HEK293 (cell line): ENCODE measurements at regions not wholly inside any gene's neighbourhood (a gene's known extent, or its start where the extent isn't known, plus 50 kb on each side); places are given as distances from the start of the nearest gene placed in this dataset.

ENCODE experiments used
- BCL6B ChIP-seq: fragments of 450-650 bp; formaldehyde crosslinking; IDR thresholded peaks from 2 replicates; pipeline ENCODE4 v1.5.1; 2017; ENCODE audit warnings: missing biosample characterization, missing genetic modification characterization
- CTCF ChIP-seq: fragments of 450-650 bp; formaldehyde crosslinking; IDR thresholded peaks from 2 replicates; pipeline ENCODE4 v1.5.1; 2016; ENCODE audit warnings: missing biosample characterization, missing genetic modification characterization
- INSM2 ChIP-seq: fragments of 450-650 bp; formaldehyde crosslinking; IDR thresholded peaks from 2 replicates; pipeline ENCODE4 v1.5.1; 2016; ENCODE audit warnings: missing biosample characterization, missing genetic modification characterization
- KLF1 ChIP-seq: fragments of 450-650 bp; formaldehyde crosslinking; IDR thresholded peaks from 2 replicates; pipeline ENCODE4 v1.5.1; 2016; ENCODE audit warnings: missing biosample characterization, missing genetic modification characterization
- MEIS1 ChIP-seq: sonication (generic); formaldehyde crosslinking; IDR thresholded peaks from 2 replicates; pipeline ENCODE4 v1.8.1; 2022; ENCODE audit warnings: missing genetic modification reagents, mild to moderate bottlenecking, borderline replicate concordance
- MYNN ChIP-seq: fragments of 450-650 bp; formaldehyde crosslinking; IDR thresholded peaks from 2 replicates; pipeline ENCODE4 v1.5.1; 2016; ENCODE audit warnings: missing biosample characterization, missing genetic modification characterization, borderline replicate concordance
- PATZ1 ChIP-seq: fragments of 450-650 bp; formaldehyde crosslinking; IDR thresholded peaks from 2 replicates; pipeline ENCODE4 v1.5.1; 2016; ENCODE audit warnings: missing biosample characterization, missing genetic modification characterization
- REST ChIP-seq: fragments of 450-650 bp; formaldehyde crosslinking; IDR thresholded peaks from 2 replicates; pipeline ENCODE4 v1.5.1; 2016; ENCODE audit warnings: missing biosample characterization, missing genetic modification characterization
- ZBTB17 ChIP-seq: fragments of 450-650 bp; formaldehyde crosslinking; IDR thresholded peaks from 2 replicates; pipeline ENCODE4 v1.5.1; 2016; ENCODE audit warnings: missing biosample characterization, missing genetic modification characterization
- ZNF140 ChIP-seq: fragments of 450-650 bp; formaldehyde crosslinking; IDR thresholded peaks from 2 replicates; pipeline ENCODE4 v1.5.1; 2016; ENCODE audit warnings: missing biosample characterization, missing genetic modification characterization
- ZNF26 ChIP-seq: fragments of 450-650 bp; formaldehyde crosslinking; IDR thresholded peaks from 2 replicates; pipeline ENCODE4 v1.5.1; 2016; ENCODE audit warnings: missing biosample characterization, missing genetic modification characterization
- ZNF350 ChIP-seq: fragments of 450-650 bp; formaldehyde crosslinking; IDR thresholded peaks from 2 replicates; pipeline ENCODE4 v1.5.0; 2017; ENCODE audit warnings: missing biosample characterization, mild to moderate bottlenecking, missing genetic modification characterization
- ZNF48 ChIP-seq: fragments of 450-650 bp; formaldehyde crosslinking; IDR thresholded peaks from 2 replicates; pipeline ENCODE4 v1.5.1; 2016; ENCODE audit warnings: missing biosample characterization, missing genetic modification characterization
- ZNF670 ChIP-seq: fragments of 450-650 bp; formaldehyde crosslinking; IDR thresholded peaks from 2 replicates; pipeline ENCODE4 v1.5.1; 2016; ENCODE audit warnings: missing biosample characterization, missing genetic modification characterization, low read depth

- no peak for TF ChIP-seq ZBTB17 (tag by site-specific recombination)
- no peak for TF ChIP-seq ZNF48 (tag by site-specific recombination)
- TF ChIP-seq MYNN: no peak
- TF ChIP-seq CTCF (tag by site-specific recombination): no peak
- no peak for TF ChIP-seq ZNF670 (tag by site-specific recombination)
- TF ChIP-seq MEIS1: no peak
- no peak for TF ChIP-seq REST
- TF ChIP-seq PATZ1 (tag by site-specific recombination): no peak
- TF ChIP-seq INSM2 (tag by site-specific recombination): no peak
- TF ChIP-seq ZNF140 (tag by site-specific recombination): no peak
- TF ChIP-seq BCL6B (tag by site-specific recombination): no peak
- no peak for TF ChIP-seq ZNF26
- no peak for TF ChIP-seq ZNF350 (tag by site-specific recombination)
- TF ChIP-seq KLF1 (tag by site-specific recombination): no peak
These were observed 94.1 kb downstream of the PLSCR2 start for GRCh38 chr3:146375219-146375618.
